ENCODE measurements at regions not wholly inside any gene's neighbourhood (a gene's known extent, or its start where the extent isn't known, plus 50 kb on each side); places are given as distances from the start of the nearest gene placed in this dataset.

DNA sequence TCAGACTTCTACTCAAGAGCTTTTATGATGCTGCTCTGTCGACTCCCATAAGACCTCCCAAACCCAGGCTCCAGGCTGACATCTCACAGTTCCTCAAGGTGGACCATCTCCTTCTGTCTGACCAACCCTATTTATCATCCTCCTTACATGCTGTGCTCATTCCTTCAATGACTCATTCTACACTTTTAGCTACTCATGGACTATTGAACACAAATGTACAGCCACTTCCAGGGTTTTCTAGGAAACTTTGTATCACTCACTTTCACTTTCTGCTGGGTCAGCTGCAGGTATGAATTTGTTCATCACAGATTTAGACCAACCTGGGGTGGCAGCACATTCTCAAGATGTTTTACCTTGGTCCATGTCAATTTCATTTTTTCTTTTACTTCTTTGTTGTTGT is 162.4 kb upstream of the FAM20A start:
- no peak for DNase-seq
- no peak overlapping the region for H3K4me3 ChIP-seq
- peaks cover 0 to 16% (median 5%) of the 10 kb centered on the region in 4 donors for H3K4me1 ChIP-seq
- no peak overlapping the region for H3K27ac ChIP-seq
- TF ChIP-seq, protein P1, sequence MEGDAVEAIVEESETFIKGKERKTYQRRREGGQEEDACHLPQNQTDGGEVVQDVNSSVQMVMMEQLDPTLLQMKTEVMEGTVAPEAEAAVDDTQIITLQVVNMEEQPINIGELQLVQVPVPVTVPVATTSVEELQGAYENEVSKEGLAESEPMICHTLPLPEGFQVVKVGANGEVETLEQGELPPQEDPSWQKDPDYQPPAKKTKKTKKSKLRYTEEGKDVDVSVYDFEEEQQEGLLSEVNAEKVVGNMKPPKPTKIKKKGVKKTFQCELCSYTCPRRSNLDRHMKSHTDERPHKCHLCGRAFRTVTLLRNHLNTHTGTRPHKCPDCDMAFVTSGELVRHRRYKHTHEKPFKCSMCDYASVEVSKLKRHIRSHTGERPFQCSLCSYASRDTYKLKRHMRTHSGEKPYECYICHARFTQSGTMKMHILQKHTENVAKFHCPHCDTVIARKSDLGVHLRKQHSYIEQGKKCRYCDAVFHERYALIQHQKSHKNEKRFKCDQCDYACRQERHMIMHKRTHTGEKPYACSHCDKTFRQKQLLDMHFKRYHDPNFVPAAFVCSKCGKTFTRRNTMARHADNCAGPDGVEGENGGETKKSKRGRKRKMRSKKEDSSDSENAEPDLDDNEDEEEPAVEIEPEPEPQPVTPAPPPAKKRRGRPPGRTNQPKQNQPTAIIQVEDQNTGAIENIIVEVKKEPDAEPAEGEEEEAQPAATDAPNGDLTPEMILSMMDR (IDR thresholded peaks at IDR 0.05), result no peak
- TF ChIP-seq EP300 (IDR thresholded peaks at IDR 0.05; ENCODE audit: low read depth) (no peak), POLR2AphosphoS5 (IDR thresholded peaks at IDR 0.05) (no peak), POLR2A (IDR thresholded peaks at IDR 0.05) (no peak)
- intact Hi-C loops (cut with DNase I; ENCODE audit: low total_unique reads) (no loop called here), in situ Hi-C loops (cut with MboI; ENCODE audit: low pct_ligation_motif_present in 1 of 4, low pct_unique_long_range_greater_than_20kb in 1 of 4, low sequenced_read_pairs in 3 of 4) (loop anchor here in 2 of 4 donors (10.0 to 25.0 kb wide), 4 partner anchors 229 to 601 kb away; partner anchors contain the start of gene ABCA10 (in 1 of the 2))
- no peaks in the 10 kb centered on the region for H3K27me3 ChIP-seq
- no peaks in the 10 kb centered on the region for H3K36me3 ChIP-seq
- 80% methylated on average over 1 of the region's 1 CpG; no CpG with 5 or more reads in 1 of the 2 donors for WGBS, 2 donors (ENCODE audit: low coverage in 1 of 2)
- no peaks in the 10 kb centered on the region for H3K9me3 ChIP-seq

DNA sequence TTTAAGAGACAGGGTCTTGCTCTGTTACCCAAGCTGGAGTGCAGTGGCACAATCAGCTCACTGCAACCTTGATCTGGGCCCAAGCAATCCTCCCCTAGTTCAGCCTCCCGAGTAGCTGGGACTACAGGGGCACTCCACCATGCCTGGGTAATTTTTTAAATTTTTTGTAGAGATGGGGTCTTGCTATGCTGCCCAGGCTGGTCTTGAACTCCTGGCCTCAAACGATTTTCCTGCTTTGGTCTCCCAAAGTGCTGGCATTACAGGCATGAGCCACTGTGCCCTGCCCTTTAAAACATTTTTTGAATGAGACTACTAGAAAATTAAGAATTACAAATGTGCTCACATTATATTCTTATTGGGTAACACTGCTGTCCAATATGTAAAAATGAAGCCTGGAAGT is 161.7 kb upstream of the FAM20A start:
- H3K4me3 ChIP-seq, result no peak overlapping the region
- WGBS, 2 donors (ENCODE audit: low coverage in 1 of 2), result 72 to 76% methylated on average over 2 of the region's 2 CpGs
- H3K4me1 ChIP-seq, result peaks cover 0 to 16% (median 5%) of the 10 kb centered on the region in 4 donors
- DNase-seq, result no peak
- no peaks in the 10 kb centered on the region for H3K27me3 ChIP-seq
- TF ChIP-seq EP300 (IDR thresholded peaks at IDR 0.05; ENCODE audit: low read depth) (no peak), POLR2A (IDR thresholded peaks at IDR 0.05) (no peak), POLR2AphosphoS5 (IDR thresholded peaks at IDR 0.05) (no peak)
- TF ChIP-seq, protein P1 (IDR thresholded peaks at IDR 0.05), result no peak
- no peaks in the 10 kb centered on the region for H3K9me3 ChIP-seq
- intact Hi-C loops (cut with DNase I; ENCODE audit: low total_unique reads) (no loop called here), in situ Hi-C loops (cut with MboI; ENCODE audit: low pct_ligation_motif_present in 1 of 4, low pct_unique_long_range_greater_than_20kb in 1 of 4, low sequenced_read_pairs in 3 of 4) (loop anchor here in 2 of 4 donors (10.0 to 25.0 kb wide), 4 partner anchors 228 to 601 kb away; partner anchors contain the start of gene ABCA10 (in 1 of the 2))
- no peaks in the 10 kb centered on the region for H3K36me3 ChIP-seq
- H3K27ac ChIP-seq, result no peak overlapping the region

DNA sequence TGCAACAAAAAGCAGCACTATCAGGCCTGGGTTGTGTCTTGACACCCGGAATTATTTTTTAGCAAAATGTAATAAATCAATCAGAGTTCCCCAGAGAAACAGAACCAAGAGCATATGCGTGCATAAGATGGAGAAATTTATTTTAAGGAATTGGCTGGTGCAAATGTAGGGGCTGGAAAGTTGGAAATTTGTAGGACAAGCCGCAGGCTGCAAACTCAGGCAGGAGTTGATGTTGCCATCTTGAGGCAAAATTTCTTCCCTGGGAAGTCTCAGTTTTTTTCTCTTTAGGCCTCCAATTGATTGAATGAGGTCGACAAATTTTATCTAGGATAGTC is 158.9 kb upstream of the FAM20A start:
- Histone ChIP-seq H3K4me1 (peaks cover 0 to 16% (median 5%) of the 10 kb centered on the region in 4 donors), H3K27ac (no peak overlapping the region), H3K36me3 (no peaks in the 10 kb centered on the region), H3K4me3 (no peak overlapping the region), H3K27me3 (no peaks in the 10 kb centered on the region), H3K9me3 (no peaks in the 10 kb centered on the region)
- intact Hi-C loops (cut with DNase I; ENCODE audit: low total_unique reads) (no loop called here), in situ Hi-C loops (cut with MboI; ENCODE audit: low pct_ligation_motif_present in 1 of 4, low pct_unique_long_range_greater_than_20kb in 1 of 4, low sequenced_read_pairs in 3 of 4) (loop anchor here in 2 of 4 donors (10.0 to 25.0 kb wide), 4 partner anchors 225 to 598 kb away; partner anchors contain the start of gene ABCA10 (in 1 of the 2))
- TF ChIP-seq POLR2A (IDR thresholded peaks at IDR 0.05) (no peak), EP300 (IDR thresholded peaks at IDR 0.05; ENCODE audit: low read depth) (no peak), POLR2AphosphoS5 (IDR thresholded peaks at IDR 0.05) (no peak)
- TF ChIP-seq, protein P1 (IDR thresholded peaks at IDR 0.05), result no peak
- no peak for DNase-seq
- WGBS, 2 donors (ENCODE audit: low coverage in 1 of 2), result 51 to 78% methylated on average over 3 to 4 of the region's 4 CpGs

DNA sequence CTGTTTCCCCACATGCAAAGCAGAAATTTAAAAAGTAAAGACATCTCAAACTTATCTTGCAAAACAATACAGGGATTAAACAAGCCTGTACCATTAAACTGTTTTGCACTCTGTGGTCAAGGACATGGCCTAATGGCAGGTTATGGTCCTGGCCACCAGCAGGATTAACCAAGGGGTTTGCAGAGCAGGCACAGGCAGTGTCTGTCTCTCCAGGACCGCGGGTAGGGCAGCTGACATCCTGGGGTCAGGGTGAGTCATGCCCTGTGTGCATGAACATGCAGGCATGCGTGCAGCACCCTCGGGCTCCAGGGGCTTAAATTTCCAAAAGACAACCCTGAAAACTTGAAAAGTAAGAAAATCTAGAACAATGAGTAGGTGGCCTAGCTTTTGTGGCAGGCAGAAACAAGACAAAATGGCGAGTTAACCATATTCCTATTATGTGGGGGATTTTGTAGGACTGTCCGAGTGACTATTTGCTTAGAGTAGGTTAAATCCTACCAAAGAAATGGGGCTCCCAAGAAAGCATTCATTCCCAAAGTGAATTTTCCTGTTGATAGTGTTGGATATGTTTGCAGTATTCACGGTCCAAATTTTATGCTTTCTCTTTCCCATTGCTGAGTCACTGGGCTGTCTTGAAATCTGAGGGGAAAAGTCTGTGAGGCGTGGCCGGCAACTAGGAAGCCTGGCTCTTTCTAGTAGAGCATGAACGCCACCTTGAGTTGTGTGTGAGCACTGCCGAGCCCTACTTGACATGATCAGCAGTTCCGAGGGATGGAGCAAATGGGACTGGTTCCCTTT is 158.4 kb upstream of the FAM20A start:
- Histone ChIP-seq H3K27me3 (no peaks in the 10 kb centered on the region), H3K4me3 (peak overlapping the region in 2 of 4 donors; percentile 22 to 34), H3K27ac (peak overlapping the region; percentile 66 to 79 (median 72)), H3K36me3 (no peaks in the 10 kb centered on the region), H3K4me1 (peaks cover 0 to 16% (median 5%) of the 10 kb centered on the region in 4 donors), H3K9me3 (no peaks in the 10 kb centered on the region)
- intact Hi-C loops (cut with DNase I; ENCODE audit: low total_unique reads) (loop anchor here (2.0 kb wide), 1 partner anchor 75 kb away; no protein-coding TSS in a partner anchor), in situ Hi-C loops (cut with MboI; ENCODE audit: low pct_ligation_motif_present in 1 of 4, low pct_unique_long_range_greater_than_20kb in 1 of 4, low sequenced_read_pairs in 3 of 4) (loop anchor here in 3 of 4 donors (10.0 to 25.0 kb wide), 4 partner anchors 225 to 597 kb away; partner anchors contain the start of gene ABCA10 (in 1 of the 3))
- DNase-seq, result peak; percentile 82
- TF ChIP-seq EP300 (IDR thresholded peaks at IDR 0.05; ENCODE audit: low read depth), result no peak
- no peak for TF ChIP-seq POLR2A (IDR thresholded peaks at IDR 0.05)
- TF ChIP-seq, protein P1 (IDR thresholded peaks at IDR 0.05), result peak; percentile 70 to 89 (median 79)
- peak in 1 of 3 donors; percentile 22 for TF ChIP-seq POLR2AphosphoS5 (IDR thresholded peaks at IDR 0.05)
- 23 to 63% methylated on average over 3 to 12 of the region's 12 CpGs for WGBS, 2 donors (ENCODE audit: low coverage in 1 of 2)

Measured in transverse colon (tissue), 4 donors.